Cardiac septum (tissue), 1 donor: ENCODE measurements at regions not wholly inside any gene's neighbourhood (a gene's known extent, or its start where the extent isn't known, plus 50 kb on each side); places are given as distances from the start of the nearest gene placed in this dataset.

Source experiments
- DNase-seq: peaks from one replicate; pipeline ENCODE4 v3.0.0-alpha.2; 2020; ENCODE audit warnings: low spot score
- intact Hi-C: fragments of 100-400 bp; cut with DNase I; formaldehyde crosslinking; loops from one replicate; pipeline ENCODE4 v1.14.0; 2022
- donor health status: DM: no; HTN: no; CAD: no.

DNA sequence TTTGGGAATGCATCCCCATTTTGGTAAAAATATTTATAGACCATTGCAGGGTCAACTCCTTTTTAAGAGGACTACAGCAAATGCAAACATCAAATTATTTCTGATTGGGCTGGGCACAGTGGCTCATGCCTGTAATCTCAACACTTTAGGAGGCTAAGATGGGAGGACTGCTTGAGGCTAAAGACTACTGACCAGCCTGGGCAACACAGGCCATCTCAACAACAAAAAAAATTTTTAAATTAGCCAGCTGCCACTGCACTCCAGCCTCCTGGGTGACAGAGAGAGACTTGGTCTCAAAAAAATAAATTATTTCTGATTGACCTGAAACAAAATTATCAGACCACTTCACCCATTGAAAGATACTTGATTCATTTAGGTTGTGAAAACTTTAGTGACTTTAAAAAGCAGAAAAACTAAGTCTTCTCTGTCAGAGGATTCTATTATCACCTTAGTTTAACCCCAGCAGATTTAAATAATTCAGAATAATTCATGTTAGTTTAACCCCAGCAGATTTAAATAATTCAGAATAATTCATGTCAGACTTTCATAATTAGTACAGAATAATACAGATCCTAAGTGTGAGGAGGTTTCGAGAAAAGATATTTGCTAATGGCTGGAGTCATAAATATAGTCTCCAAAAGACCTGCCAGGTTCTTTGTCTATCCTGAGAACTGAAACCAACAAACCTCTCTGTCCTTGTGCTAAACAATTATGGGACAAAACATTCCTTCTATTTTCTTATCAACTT lies 183.6 kb upstream of the STT3B start:
- DNase-seq = no peak

GRCh38 chr3:31350307-31350706 lies 182.4 kb upstream of the STT3B start:
- no peak for DNase-seq
- intact Hi-C loops = no loop called here

More for the DNA sequence above, 183.6 kb upstream of the STT3B start:
- intact Hi-C loops = no loop called here

DNA sequence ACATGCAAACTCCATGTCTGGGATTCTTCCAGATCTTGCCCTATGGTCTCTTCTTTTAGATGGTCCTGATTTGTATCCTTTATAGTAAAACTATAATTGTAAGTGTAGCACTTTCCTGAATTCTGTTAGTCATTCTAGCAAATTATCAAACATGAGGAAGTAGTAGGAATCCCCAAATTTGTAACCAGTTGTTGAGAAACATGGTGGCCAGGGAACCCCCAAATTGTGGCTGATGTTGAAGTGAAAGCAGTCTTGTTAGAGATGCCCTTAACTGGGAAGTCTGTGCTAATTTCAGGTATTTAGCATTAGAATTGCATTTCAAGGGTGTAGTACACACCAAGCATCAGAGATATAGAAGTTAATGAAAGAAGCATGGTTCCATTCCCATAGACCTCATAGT lies 180.4 kb upstream of the STT3B start:
- intact Hi-C loops = no loop called here
- no peak for DNase-seq

DNA sequence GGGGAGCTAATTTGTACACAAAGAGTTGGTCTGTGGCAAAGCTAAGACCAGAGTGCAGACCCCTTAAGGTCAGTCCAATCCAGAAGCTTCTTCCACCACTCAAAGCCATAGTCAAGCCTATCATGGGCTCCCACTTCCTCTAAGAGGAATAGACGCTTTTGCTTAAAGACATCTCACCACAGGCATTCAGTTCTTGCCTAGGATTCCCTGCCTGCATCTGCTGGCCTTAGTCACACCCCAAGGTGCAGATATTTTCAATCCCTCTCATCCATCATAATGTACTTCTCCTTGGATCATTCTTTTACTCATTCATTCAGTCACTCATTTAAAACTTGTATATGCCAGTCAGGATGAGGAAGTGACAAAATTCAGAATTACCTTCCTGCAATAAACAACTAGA lies 179.6 kb upstream of the STT3B start:
- intact Hi-C loops = no loop called here
- DNase-seq = no peak

DNA sequence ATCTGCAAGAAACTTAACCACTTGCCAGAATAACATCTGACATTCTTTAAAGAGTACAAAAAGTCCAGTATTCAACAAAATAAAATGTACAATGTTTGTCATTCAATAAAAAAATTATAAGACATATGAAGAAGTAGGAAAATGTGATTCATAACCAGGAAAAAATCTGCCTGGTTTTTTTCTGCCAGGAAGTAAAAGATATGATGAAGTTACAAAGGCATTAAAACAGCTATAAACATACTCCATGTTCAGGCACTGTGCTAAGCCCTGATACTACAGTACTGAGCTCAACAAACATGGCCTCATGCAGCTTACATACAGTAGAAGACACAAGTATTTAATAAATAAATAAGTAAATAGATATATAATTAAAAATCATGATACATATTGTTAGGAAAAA lies 178.4 kb upstream of the STT3B start:
- intact Hi-C loops = no loop called here
- DNase-seq = no peak

DNA sequence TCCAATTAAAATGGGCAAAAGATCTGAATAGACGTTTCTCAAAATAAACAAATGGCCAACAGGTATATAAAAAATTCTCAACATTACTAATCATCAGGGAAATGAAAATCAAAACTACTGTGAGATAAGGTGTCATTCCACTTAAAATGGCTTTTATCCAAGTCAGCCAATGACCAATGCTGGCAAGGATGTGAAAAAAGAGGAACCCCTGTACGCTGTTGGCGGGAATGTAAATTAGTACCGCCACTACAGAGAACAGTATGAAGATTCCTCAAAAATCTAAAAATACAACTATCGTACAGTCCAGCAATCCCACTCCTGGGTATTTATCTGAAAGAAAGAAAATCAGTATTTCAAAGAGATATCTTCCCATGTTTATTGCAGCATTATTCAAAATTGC lies 176.9 kb upstream of the STT3B start:
- no peak for DNase-seq
- intact Hi-C loops = no loop called here

DNA sequence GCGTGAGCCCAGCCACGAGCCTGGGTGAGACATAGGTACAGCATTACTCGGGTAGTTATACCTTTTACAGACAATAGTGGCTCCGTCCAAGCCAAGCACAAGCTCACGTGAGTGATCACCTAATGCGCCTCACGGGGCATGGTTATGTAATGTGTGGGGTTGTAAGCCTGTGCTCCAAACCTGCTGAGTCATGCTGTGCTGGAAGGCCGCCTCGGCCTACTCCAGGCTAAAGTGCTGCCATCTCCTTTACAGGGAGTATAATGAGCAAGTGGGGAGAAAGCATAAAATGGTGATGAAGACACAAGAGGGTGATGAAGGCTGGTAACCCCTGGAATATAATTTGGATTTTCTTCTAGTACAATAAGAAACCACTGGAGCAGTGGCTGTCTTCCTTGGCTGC lies 175.8 kb upstream of the STT3B start:
- DNase-seq = no peak
- intact Hi-C loops = no loop called here

DNA sequence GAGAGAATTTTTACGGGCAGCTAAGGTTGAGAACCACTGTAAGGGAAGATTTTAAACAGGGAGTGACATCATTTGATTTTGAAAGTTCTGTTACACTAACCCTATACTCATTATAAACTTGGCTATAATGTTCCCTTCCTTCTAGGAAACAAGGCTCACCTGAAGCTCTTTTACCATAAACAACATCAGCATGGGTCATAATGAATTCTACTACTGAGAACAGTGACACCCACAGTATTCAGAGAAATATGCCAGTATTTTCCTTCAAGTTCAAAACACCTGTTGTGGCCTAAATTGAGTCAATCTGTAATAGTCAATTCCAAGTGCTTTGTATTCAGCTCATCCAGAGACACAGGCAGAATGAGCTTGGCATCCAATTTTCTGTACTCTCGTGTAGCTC lies 175.3 kb upstream of the STT3B start:
- no peak for DNase-seq
- intact Hi-C loops = no loop called here

- intact Hi-C loops = no loop called here
- no peak for DNase-seq
These were observed 174.2 kb upstream of the STT3B start for GRCh38 chr3:31358473-31359070.

- intact Hi-C loops = no loop called here
- no peak for DNase-seq
These were observed 171.1 kb upstream of the STT3B start for GRCh38 chr3:31361371-31362273.

DNA sequence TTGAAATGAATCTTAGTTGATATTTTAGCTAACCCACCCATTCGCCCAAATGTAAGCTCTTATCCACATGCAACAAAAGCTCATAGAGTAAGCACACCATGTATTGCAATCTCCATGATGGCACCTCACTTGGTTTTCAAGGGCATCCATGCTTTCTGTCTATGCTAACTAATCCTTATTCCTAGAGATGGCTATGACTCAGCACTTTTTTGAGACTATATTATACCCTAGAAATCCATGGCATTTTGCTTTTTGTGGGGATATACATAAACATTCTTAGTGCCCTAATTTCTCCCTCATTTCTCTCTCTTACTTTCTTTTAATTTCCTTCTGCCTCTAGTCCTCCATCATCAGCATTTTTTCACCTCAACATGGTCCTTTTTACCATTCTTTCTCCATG lies 168.5 kb upstream of the STT3B start:
- DNase-seq = no peak
- intact Hi-C loops = no loop called here

- intact Hi-C loops = no loop called here
- no peak for DNase-seq
These were observed 168.0 kb upstream of the STT3B start for GRCh38 chr3:31364711-31365110.

DNA sequence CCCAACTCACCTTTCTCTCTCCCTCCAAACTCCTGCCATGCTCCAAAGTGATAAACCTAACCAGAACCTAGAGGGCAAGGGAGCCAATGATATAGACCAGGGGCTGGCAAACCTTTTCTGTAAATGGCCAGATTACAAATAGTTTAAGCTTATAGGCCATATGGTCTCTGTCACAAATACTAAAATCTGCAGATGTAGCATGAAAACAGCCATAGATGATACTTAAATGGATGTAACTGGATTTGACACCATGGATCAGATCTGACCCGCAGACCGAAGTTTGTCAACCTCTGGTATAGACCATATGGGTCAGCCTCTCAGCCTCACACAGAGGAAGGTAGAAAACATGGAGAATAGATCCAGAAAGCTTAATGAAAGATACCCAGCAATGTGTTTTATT lies 165.2 kb upstream of the STT3B start:
- intact Hi-C loops = no loop called here
- no peak for DNase-seq

DNA sequence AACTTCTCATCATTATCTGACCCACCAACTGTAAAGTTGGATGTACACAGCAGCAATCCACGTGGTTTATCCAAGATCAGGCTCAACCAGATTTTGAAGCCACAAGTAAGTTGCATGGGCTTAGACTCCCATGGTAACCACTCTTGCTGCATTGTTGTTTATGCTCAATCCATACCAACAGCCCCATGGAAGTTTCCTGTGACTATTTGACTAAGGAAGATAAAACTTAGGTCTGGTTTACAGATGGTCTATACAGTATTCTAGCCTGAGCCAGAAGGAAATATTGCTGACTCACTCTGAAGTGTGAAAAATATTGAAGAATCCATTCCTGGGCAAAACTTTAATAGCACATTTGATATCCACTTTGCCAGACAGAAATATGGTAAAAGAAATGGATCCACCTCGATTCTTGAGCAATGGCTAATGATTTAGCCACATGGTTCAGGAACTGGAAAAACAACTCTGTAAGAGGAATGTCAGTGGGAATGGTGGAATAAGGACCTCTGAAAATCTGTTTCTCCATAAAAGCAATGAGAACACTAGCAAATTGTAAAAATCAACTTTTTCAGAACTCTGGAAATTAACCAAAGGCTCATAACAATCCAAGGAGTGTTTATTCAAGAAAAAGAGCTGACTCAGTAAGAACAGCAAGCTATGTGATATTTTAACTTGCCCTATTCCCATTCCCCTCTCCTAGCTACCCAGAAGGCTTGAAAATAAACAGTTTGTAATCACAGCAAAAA lies 162.9 kb upstream of the STT3B start:
- no peak for DNase-seq
- intact Hi-C loops = no loop called here

DNA sequence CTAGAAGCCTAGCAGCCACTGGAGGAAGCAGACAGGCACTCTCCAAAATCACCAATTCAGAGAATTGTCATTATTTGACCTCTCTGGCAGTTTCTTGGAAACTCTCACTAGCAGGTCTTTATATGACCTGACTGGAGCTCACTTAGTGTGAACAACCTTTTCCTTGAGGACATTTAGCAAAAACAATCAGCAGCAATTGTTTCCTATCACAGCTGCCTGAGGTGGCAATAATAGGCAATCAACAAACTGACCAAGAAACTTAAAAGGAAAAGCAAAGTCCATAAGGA lies 162.4 kb upstream of the STT3B start:
- intact Hi-C loops = no loop called here
- DNase-seq = no peak

- no peak for DNase-seq
- intact Hi-C loops = no loop called here
These were observed 162.0 kb upstream of the STT3B start for GRCh38 chr3:31370681-31371080.

- intact Hi-C loops = no loop called here
- DNase-seq = no peak
These were observed 161.1 kb upstream of the STT3B start for GRCh38 chr3:31371484-31372177.

DNA sequence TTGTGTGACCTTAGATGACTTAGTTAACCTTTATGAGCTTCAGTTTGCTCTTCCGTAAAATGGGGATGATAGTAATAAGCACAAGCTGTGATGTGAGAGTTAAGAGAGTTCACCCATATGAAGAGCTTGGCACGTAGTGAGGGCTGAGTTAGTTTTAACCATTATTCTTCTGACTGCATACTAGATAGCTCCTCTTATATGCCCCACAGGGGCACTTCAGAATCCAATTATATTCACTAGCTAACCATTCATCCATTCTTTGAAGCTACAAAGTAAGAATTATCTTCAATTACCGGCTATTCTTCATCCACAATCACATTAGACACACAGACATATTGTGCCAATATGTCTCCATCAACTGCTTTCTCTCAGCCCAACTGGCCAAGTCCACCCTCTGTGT lies 159.0 kb upstream of the STT3B start:
- intact Hi-C loops = no loop called here
- no peak for DNase-seq

GRCh38 chr3:31377045-31377642 lies 155.6 kb upstream of the STT3B start:
- intact Hi-C loops = no loop called here
- no peak for DNase-seq
